ENCODE measurements at regions not wholly inside any gene's neighbourhood (a gene's known extent, or its start where the extent isn't known, plus 50 kb on each side); places are given as distances from the start of the nearest gene placed in this dataset.

DNA sequence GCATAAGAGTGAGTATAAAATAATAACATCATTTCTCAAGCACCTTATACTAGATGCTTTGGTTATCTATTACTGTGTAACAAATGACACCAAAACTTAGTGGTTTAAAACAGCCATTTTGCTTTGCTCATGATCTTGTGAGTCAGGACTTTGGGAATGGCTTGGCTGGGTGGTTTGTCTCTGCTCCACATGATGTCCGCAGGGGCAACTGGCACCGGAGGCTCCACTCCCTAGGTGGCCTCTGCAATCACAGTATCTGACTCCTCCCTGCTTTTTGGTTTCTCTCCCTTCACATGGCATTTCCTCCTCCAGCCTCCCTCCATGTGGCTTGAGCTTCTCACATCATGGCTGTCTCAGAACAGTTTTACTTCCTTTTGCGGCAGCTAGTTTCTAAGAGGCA is 259.5 kb downstream of the GAS1 start:
- H3K4me1 ChIP-seq, result no peaks in the 10 kb centered on the region
- no peaks in the 10 kb centered on the region for H3K36me3 ChIP-seq
- no peak overlapping the region for H3K27ac ChIP-seq (replicated peaks)
- no peak overlapping the region for H3K4me3 ChIP-seq
- no peaks in the 10 kb centered on the region for H3K9me3 ChIP-seq (replicated peaks)
- intact Hi-C loops (cut with micrococcal nuclease), result loop anchor here (5.0 kb wide), 1 partner anchor 165 kb away; no protein-coding TSS in a partner anchor
- no peaks in the 10 kb centered on the region for H3K27me3 ChIP-seq (ENCODE audit: low read depth)
- no peak for DNase-seq
- TF ChIP-seq, protein P1, sequence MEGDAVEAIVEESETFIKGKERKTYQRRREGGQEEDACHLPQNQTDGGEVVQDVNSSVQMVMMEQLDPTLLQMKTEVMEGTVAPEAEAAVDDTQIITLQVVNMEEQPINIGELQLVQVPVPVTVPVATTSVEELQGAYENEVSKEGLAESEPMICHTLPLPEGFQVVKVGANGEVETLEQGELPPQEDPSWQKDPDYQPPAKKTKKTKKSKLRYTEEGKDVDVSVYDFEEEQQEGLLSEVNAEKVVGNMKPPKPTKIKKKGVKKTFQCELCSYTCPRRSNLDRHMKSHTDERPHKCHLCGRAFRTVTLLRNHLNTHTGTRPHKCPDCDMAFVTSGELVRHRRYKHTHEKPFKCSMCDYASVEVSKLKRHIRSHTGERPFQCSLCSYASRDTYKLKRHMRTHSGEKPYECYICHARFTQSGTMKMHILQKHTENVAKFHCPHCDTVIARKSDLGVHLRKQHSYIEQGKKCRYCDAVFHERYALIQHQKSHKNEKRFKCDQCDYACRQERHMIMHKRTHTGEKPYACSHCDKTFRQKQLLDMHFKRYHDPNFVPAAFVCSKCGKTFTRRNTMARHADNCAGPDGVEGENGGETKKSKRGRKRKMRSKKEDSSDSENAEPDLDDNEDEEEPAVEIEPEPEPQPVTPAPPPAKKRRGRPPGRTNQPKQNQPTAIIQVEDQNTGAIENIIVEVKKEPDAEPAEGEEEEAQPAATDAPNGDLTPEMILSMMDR (IDR thresholded peaks at IDR 0.05; ENCODE audit: borderline replicate concordance), result no peak

DNA sequence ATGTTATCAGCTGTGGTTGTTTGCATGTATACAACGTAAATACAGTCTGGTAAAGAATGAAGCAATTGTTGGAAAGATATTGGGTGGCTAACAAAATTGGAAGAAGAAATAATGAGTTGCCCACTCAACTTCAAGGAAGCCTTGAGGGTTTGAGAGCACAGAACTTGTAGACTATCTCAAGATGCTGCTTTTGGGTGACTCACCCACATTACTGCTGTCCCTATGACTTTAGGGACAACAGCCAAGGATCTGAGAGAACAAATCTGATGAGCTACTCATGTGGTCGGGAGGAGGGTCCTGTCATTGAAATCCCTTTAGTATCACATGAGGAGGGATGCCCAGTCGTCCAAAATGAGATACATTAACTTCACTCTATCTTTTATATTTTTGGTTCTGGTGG is 261.8 kb downstream of the GAS1 start:
- Histone ChIP-seq H3K36me3 (no peaks in the 10 kb centered on the region), H3K27me3 (ENCODE audit: low read depth) (no peaks in the 10 kb centered on the region), H3K4me1 (no peaks in the 10 kb centered on the region), H3K9me3 (replicated peaks) (no peaks in the 10 kb centered on the region), H3K4me3 (no peak overlapping the region), H3K27ac (replicated peaks) (no peak overlapping the region)
- intact Hi-C loops (cut with micrococcal nuclease), result loop anchor here (5.0 kb wide), 1 partner anchor 163 kb away; no protein-coding TSS in a partner anchor
- no peak for DNase-seq
- TF ChIP-seq, protein P1 (IDR thresholded peaks at IDR 0.05; ENCODE audit: borderline replicate concordance), result no peak

DNA sequence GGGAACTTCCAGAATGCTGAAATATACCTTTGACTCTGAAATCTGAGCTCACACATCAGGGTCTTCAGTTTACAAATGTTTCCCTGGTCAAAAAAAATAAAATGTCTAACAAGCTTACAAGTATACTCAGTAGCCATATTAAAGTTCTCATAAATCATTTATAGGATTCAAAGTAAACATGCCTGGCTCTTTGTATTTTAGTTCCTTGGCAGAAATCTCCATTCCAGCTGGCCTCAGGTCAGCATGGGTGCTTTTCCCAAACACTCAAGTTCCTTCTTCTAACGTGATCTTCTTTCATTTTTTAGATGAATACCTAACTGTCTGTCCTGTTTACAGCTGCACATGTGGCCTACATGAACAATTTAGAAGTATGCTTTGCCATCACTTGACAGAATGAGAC is 263.2 kb downstream of the GAS1 start:
- no peaks in the 10 kb centered on the region for H3K27me3 ChIP-seq (ENCODE audit: low read depth)
- H3K4me3 ChIP-seq, result no peak overlapping the region
- H3K9me3 ChIP-seq (replicated peaks), result no peaks in the 10 kb centered on the region
- no peak for DNase-seq
- intact Hi-C loops (cut with micrococcal nuclease), result no loop called here
- no peaks in the 10 kb centered on the region for H3K36me3 ChIP-seq
- TF ChIP-seq, protein P1 (IDR thresholded peaks at IDR 0.05; ENCODE audit: borderline replicate concordance), result no peak
- no peaks in the 10 kb centered on the region for H3K4me1 ChIP-seq
- H3K27ac ChIP-seq (replicated peaks), result no peak overlapping the region

DNA sequence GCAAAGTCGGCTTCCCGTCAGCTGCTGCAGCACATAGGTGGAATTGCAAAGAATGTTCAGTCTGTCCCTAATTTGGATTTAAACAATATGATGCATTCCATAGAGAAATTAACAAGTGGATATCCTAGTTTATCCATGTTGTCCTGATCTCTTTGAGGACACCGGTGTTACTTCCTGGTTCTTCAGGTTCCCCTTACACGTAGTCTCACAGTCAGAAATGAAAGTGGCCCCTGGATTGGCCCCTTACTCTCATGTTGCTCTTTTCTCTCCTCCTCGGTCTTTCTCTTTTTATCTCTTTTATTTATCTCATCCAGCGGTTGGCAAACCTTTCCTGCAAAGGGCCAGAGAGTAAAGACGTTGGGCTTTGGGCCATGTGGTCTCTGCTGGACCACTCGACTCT is 265.1 kb downstream of the GAS1 start:
- no peak overlapping the region for H3K4me3 ChIP-seq
- no peaks in the 10 kb centered on the region for H3K9me3 ChIP-seq (replicated peaks)
- intact Hi-C loops (cut with micrococcal nuclease), result no loop called here
- no peak overlapping the region for H3K27ac ChIP-seq (replicated peaks)
- DNase-seq, result no peak
- TF ChIP-seq, protein P1 (IDR thresholded peaks at IDR 0.05; ENCODE audit: borderline replicate concordance), result no peak
- no peaks in the 10 kb centered on the region for H3K36me3 ChIP-seq
- H3K27me3 ChIP-seq (ENCODE audit: low read depth), result no peaks in the 10 kb centered on the region
- H3K4me1 ChIP-seq, result no peaks in the 10 kb centered on the region

DNA sequence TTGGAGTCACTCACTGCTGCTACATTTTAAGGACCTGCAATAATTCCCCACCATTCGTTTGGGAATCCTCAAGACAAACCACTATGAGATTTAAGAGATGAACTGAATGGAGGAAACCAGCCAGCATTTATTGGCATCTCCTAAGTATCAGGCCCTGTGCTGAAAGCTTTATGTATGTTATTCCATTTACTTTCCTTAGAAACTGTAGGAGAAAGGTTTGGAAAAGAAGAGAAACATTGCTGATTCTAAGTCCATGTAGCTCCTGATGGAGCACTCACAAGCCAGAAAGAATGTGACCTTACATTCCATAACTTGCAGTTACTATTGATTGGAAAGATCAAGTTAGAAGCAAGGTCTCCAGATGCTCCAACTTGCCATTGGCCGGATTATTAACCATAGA is 267.4 kb downstream of the GAS1 start:
- no peak overlapping the region for H3K27ac ChIP-seq (replicated peaks)
- no peaks in the 10 kb centered on the region for H3K27me3 ChIP-seq (ENCODE audit: low read depth)
- TF ChIP-seq, protein P1 (IDR thresholded peaks at IDR 0.05; ENCODE audit: borderline replicate concordance), result no peak
- H3K36me3 ChIP-seq, result no peaks in the 10 kb centered on the region
- DNase-seq, result no peak
- H3K4me3 ChIP-seq, result no peak overlapping the region
- intact Hi-C loops (cut with micrococcal nuclease), result no loop called here
- no peaks in the 10 kb centered on the region for H3K9me3 ChIP-seq (replicated peaks)
- peaks cover 5% of the 10 kb centered on the region for H3K4me1 ChIP-seq

DNA sequence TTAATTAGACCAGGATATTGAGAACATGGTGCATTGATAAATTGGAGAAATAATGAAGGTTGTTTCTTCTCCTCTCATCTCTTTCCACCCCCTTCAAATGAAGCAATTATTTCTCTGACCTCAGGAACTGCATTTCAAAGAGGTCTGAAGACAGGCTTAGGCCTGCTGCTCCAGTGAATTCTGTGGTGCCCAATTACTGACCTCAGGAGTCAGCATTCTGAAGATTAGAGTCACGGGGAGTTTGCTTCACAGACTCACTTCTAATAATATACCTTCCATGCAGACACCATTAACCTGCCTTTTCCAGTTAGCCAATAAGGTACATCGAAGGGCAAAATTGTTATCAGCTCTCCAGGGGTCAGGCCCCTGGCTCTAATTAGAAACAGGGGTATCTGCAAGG is 270.9 kb downstream of the GAS1 start:
- DNase-seq, result no peak
- Histone ChIP-seq H3K4me1 (peaks cover 5% of the 10 kb centered on the region), H3K27ac (replicated peaks) (no peak overlapping the region), H3K9me3 (replicated peaks) (peaks cover 4% of the 10 kb centered on the region), H3K27me3 (ENCODE audit: low read depth) (no peaks in the 10 kb centered on the region), H3K36me3 (no peaks in the 10 kb centered on the region), H3K4me3 (no peak overlapping the region)
- intact Hi-C loops (cut with micrococcal nuclease), result no loop called here
- TF ChIP-seq, protein P1 (IDR thresholded peaks at IDR 0.05; ENCODE audit: borderline replicate concordance), result no peak
